ENCODE measurements at regions not wholly inside any gene's neighbourhood (a gene's known extent, or its start where the extent isn't known, plus 50 kb on each side); places are given as distances from the start of the nearest gene placed in this dataset.

DNA sequence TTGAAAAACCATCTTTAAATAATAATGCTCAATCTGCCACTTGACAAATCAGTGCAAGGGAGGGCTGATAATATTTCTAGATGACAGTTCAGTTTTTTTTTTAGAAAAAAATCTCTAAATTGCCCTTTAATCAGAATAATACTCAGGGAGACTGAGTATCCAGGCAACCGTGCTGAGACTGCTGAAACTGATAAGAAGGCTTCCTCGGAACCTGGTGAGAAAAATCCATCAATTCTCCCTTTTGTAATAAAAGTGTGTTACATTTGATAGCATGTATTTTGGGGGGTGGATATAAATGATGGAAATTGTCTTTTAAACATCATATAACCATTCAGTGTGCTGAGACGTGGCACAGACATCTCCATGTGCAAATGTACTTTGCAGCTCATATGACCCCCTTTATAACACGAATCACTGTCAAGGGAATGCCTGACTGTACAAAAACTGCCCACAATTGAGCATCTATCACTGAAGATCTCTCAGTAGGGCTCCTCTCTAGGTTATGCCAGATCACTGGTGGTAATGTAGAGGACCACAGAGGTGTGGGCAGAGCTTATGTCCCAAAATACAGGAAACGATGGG is 491.1 kb upstream of the ADARB2 start:
- Histone ChIP-seq H3K9me3 (ENCODE audit: control insufficient read depth, insufficient read depth, low read depth, low read length) (0 out of 2 replicates have a peak, but pooled peaks cover 2% of the 10 kb centered on the region), H3K27me3 (ENCODE audit: control insufficient read depth, insufficient read depth, low read length) (no peaks in the 10 kb centered on the region), H3K36me3 (ENCODE audit: control insufficient read depth, insufficient read depth, low read length) (no peaks in the 10 kb centered on the region), H3K27ac (ENCODE audit: low read depth, low read length) (no peak overlapping the region), H3K4me1 (ENCODE audit: control insufficient read depth, insufficient read depth, low read length) (no peaks in the 10 kb centered on the region), H3K9ac (ENCODE audit: low read length) (no peak overlapping the region), H3K4me3 (ENCODE audit: low read depth, low read length) (no peak overlapping the region)

DNA sequence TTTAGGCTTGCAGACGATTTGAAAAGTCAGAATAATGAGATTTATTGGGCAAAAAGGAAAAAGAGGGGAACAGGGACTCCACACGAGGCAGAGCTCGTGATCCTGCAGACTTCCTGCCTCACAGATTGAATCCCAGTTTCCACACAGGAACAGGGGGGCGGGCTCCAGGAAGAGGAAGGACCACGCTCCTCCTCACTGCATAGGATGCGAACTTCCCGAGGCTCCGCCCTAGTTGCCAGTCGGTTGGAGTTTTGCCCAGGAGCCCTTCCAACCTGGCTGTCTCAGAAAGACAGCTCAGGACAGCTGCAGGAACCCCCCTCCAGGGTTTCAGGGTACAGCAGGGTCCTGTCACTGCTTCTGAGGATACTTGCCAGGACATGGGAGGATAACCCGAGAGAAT is 488.3 kb upstream of the ADARB2 start:
- H3K9me3 ChIP-seq (ENCODE audit: control insufficient read depth, insufficient read depth, low read depth, low read length): 0 out of 2 replicates have a peak, but pooled peaks cover 2% of the 10 kb centered on the region
- H3K4me1 ChIP-seq (ENCODE audit: control insufficient read depth, insufficient read depth, low read length): no peaks in the 10 kb centered on the region
- H3K36me3 ChIP-seq (ENCODE audit: control insufficient read depth, insufficient read depth, low read length): no peaks in the 10 kb centered on the region
- no peaks in the 10 kb centered on the region for H3K27me3 ChIP-seq (ENCODE audit: control insufficient read depth, insufficient read depth, low read length)
- no peak overlapping the region for H3K27ac ChIP-seq (ENCODE audit: low read depth, low read length)
- no peak overlapping the region for H3K9ac ChIP-seq (ENCODE audit: low read length)
- H3K4me3 ChIP-seq (ENCODE audit: low read depth, low read length): no peak overlapping the region

GRCh38 chr10:2223548-2224320 is 486.4 kb upstream of the ADARB2 start:
- H3K4me1 ChIP-seq (ENCODE audit: control insufficient read depth, insufficient read depth, low read length): no peaks in the 10 kb centered on the region
- H3K4me3 ChIP-seq (ENCODE audit: low read depth, low read length): no peak overlapping the region
- H3K27me3 ChIP-seq (ENCODE audit: control insufficient read depth, insufficient read depth, low read length): no peaks in the 10 kb centered on the region
- 0 out of 2 replicates have a peak, but pooled peaks cover 2% of the 10 kb centered on the region for H3K9me3 ChIP-seq (ENCODE audit: control insufficient read depth, insufficient read depth, low read depth, low read length)
- H3K36me3 ChIP-seq (ENCODE audit: control insufficient read depth, insufficient read depth, low read length): no peaks in the 10 kb centered on the region
- no peak overlapping the region for H3K27ac ChIP-seq (ENCODE audit: low read depth, low read length)
- no peak overlapping the region for H3K9ac ChIP-seq (ENCODE audit: low read length)

GRCh38 chr10:2222631-2223030 is 485.3 kb upstream of the ADARB2 start:
- no peaks in the 10 kb centered on the region for H3K27me3 ChIP-seq (ENCODE audit: control insufficient read depth, insufficient read depth, low read length)
- H3K9me3 ChIP-seq (ENCODE audit: control insufficient read depth, insufficient read depth, low read depth, low read length): 0 out of 2 replicates have a peak, but pooled peaks cover 2% of the 10 kb centered on the region
- no peak overlapping the region for H3K27ac ChIP-seq (ENCODE audit: low read depth, low read length)
- no peak overlapping the region for H3K9ac ChIP-seq (ENCODE audit: low read length)
- H3K36me3 ChIP-seq (ENCODE audit: control insufficient read depth, insufficient read depth, low read length): no peaks in the 10 kb centered on the region
- H3K4me3 ChIP-seq (ENCODE audit: low read depth, low read length): no peak overlapping the region
- H3K4me1 ChIP-seq (ENCODE audit: control insufficient read depth, insufficient read depth, low read length): no peaks in the 10 kb centered on the region

GRCh38 chr10:2214805-2215204 is 477.5 kb upstream of the ADARB2 start:
- Histone ChIP-seq H3K9ac (ENCODE audit: low read length) (no peak overlapping the region), H3K36me3 (ENCODE audit: control insufficient read depth, insufficient read depth, low read length) (no peaks in the 10 kb centered on the region), H3K27ac (ENCODE audit: low read depth, low read length) (no peak overlapping the region), H3K9me3 (ENCODE audit: control insufficient read depth, insufficient read depth, low read depth, low read length) (no peaks in the 10 kb centered on the region), H3K4me3 (ENCODE audit: low read depth, low read length) (no peak overlapping the region), H3K27me3 (ENCODE audit: control insufficient read depth, insufficient read depth, low read length) (no peaks in the 10 kb centered on the region), H3K4me1 (ENCODE audit: control insufficient read depth, insufficient read depth, low read length) (no peaks in the 10 kb centered on the region)

GRCh38 chr10:2214092-2214491 is 476.8 kb upstream of the ADARB2 start:
- H3K36me3 ChIP-seq (ENCODE audit: control insufficient read depth, insufficient read depth, low read length): no peaks in the 10 kb centered on the region
- no peak overlapping the region for H3K27ac ChIP-seq (ENCODE audit: low read depth, low read length)
- H3K27me3 ChIP-seq (ENCODE audit: control insufficient read depth, insufficient read depth, low read length): no peaks in the 10 kb centered on the region
- H3K9ac ChIP-seq (ENCODE audit: low read length): no peak overlapping the region
- no peaks in the 10 kb centered on the region for H3K4me1 ChIP-seq (ENCODE audit: control insufficient read depth, insufficient read depth, low read length)
- H3K9me3 ChIP-seq (ENCODE audit: control insufficient read depth, insufficient read depth, low read depth, low read length): no peaks in the 10 kb centered on the region
- H3K4me3 ChIP-seq (ENCODE audit: low read depth, low read length): no peak overlapping the region

DNA sequence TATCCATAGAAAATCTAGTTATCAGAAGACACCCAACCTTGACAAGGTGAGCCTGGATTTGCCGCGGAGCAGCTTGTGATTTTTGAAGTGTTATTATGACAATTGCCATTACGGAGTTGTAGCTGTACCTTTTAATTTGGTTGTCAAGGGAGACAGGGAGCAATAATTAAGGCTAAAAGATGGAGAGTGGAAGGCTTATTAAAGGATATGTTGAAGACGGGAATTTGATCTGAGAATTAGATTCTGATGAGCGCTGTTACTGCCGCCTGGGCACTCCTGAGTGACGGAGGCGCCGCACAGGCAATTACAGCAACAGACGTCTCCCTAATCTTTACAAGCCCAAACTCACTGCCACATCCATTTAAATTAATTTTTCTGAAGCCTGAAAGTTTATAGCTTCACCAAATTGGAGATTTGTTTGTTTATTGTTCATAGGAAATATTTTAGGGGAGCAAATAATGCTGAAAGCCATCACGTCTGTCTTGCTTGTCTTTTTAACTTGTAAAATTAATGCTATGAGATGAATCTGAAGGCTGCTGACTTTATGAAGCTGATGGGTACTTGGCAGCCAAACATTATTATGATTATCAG is 475.0 kb upstream of the ADARB2 start:
- H3K27me3 ChIP-seq (ENCODE audit: control insufficient read depth, insufficient read depth, low read length): no peaks in the 10 kb centered on the region; the same call in 1 of the 2 replicates
- no peaks in the 10 kb centered on the region for H3K36me3 ChIP-seq (ENCODE audit: control insufficient read depth, insufficient read depth, low read length)

GRCh38 chr10:2210088-2210487 is 472.8 kb upstream of the ADARB2 start:
- Histone ChIP-seq H3K27me3 (ENCODE audit: control insufficient read depth, insufficient read depth, low read length) (no peaks in the 10 kb centered on the region; the same call in 1 of the 2 replicates), H3K4me1 (ENCODE audit: control insufficient read depth, insufficient read depth, low read length) (no peaks in the 10 kb centered on the region), H3K4me3 (ENCODE audit: low read depth, low read length) (no peak overlapping the region), H3K36me3 (ENCODE audit: control insufficient read depth, insufficient read depth, low read length) (no peaks in the 10 kb centered on the region), H3K9me3 (ENCODE audit: control insufficient read depth, insufficient read depth, low read depth, low read length) (no peaks in the 10 kb centered on the region), H3K27ac (ENCODE audit: low read depth, low read length) (no peak overlapping the region), H3K9ac (ENCODE audit: low read length) (no peak overlapping the region)

More for the DNA sequence above, 475.0 kb upstream of the ADARB2 start:
- Histone ChIP-seq H3K9me3 (ENCODE audit: control insufficient read depth, insufficient read depth, low read depth, low read length) (no peaks in the 10 kb centered on the region), H3K9ac (ENCODE audit: low read length) (no peak overlapping the region), H3K27ac (ENCODE audit: low read depth, low read length) (no peak overlapping the region), H3K4me3 (ENCODE audit: low read depth, low read length) (no peak overlapping the region), H3K4me1 (ENCODE audit: control insufficient read depth, insufficient read depth, low read length) (no peaks in the 10 kb centered on the region)

GRCh38 chr10:2208106-2208505 is 470.8 kb upstream of the ADARB2 start:
- Histone ChIP-seq H3K27me3 (ENCODE audit: control insufficient read depth, insufficient read depth, low read length) (no peaks in the 10 kb centered on the region; the same call in 1 of the 2 replicates), H3K4me3 (ENCODE audit: low read depth, low read length) (no peak overlapping the region), H3K9ac (ENCODE audit: low read length) (no peak overlapping the region), H3K9me3 (ENCODE audit: control insufficient read depth, insufficient read depth, low read depth, low read length) (no peaks in the 10 kb centered on the region), H3K4me1 (ENCODE audit: control insufficient read depth, insufficient read depth, low read length) (peaks cover 5% of the 10 kb centered on the region; the same call in 1 of the 2 replicates), H3K36me3 (ENCODE audit: control insufficient read depth, insufficient read depth, low read length) (no peaks in the 10 kb centered on the region), H3K27ac (ENCODE audit: low read depth, low read length) (no peak overlapping the region)

GRCh38 chr10:2207246-2207922 is 470.1 kb upstream of the ADARB2 start:
- Histone ChIP-seq H3K9me3 (ENCODE audit: control insufficient read depth, insufficient read depth, low read depth, low read length) (no peaks in the 10 kb centered on the region), H3K9ac (ENCODE audit: low read length) (no peak overlapping the region), H3K27ac (ENCODE audit: low read depth, low read length) (no peak overlapping the region), H3K4me3 (ENCODE audit: low read depth, low read length) (no peak overlapping the region), H3K27me3 (ENCODE audit: control insufficient read depth, insufficient read depth, low read length) (no peaks in the 10 kb centered on the region; the same call in 1 of the 2 replicates), H3K36me3 (ENCODE audit: control insufficient read depth, insufficient read depth, low read length) (no peaks in the 10 kb centered on the region), H3K4me1 (ENCODE audit: control insufficient read depth, insufficient read depth, low read length) (peaks cover 12% of the 10 kb centered on the region)

All from HUES6 (cell line).